ENCODE measurements at regions not wholly inside any gene's neighbourhood (a gene's known extent, or its start where the extent isn't known, plus 50 kb on each side); places are given as distances from the start of the nearest gene placed in this dataset.

DNA sequence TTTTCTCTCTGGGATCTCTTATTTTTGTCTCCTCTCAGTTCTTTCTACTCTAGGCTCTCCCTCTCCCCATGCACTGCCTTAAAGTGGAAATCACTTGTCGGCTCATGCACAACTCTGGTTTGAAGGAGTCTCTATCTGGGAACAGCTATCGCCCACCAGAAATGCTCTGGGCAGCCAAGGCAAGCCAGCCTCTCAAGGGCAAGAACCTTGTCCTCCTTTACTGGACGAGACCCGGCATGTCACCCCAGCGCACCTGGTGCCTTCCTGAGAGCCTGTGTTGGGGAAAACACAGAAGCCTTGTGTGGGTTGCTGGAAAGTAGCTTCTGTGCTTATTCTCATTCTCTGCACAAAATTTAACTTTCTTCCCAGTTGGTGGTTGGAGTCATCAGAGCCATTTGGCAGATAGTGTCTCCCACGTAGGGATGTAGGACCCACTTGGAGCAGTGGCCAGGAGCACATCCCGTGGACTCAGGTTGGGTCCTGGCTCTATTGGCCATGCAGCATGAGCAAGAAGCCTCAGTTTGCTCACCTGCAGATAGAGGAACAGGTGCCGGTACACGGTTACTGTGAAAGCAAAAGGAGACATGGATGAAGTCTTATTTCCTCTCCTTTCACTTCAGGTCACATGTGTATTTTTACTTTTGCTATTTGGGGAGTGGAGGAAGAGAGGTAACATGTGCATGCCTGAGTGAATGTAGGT is 165.3 kb downstream of the IRX2 start:
- TF ChIP-seq, protein P1, sequence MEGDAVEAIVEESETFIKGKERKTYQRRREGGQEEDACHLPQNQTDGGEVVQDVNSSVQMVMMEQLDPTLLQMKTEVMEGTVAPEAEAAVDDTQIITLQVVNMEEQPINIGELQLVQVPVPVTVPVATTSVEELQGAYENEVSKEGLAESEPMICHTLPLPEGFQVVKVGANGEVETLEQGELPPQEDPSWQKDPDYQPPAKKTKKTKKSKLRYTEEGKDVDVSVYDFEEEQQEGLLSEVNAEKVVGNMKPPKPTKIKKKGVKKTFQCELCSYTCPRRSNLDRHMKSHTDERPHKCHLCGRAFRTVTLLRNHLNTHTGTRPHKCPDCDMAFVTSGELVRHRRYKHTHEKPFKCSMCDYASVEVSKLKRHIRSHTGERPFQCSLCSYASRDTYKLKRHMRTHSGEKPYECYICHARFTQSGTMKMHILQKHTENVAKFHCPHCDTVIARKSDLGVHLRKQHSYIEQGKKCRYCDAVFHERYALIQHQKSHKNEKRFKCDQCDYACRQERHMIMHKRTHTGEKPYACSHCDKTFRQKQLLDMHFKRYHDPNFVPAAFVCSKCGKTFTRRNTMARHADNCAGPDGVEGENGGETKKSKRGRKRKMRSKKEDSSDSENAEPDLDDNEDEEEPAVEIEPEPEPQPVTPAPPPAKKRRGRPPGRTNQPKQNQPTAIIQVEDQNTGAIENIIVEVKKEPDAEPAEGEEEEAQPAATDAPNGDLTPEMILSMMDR (IDR thresholded peaks at IDR 0.05 in 4 of 5, conservative IDR thresholded peaks at IDR 0.05 in 1 of 5), result no peak
- no peak for TF ChIP-seq POLR2A (IDR thresholded peaks at IDR 0.05)
